IMR-90 (cell line): ENCODE measurements at regions not wholly inside any gene's neighbourhood (a gene's known extent, or its start where the extent isn't known, plus 50 kb on each side); places are given as distances from the start of the nearest gene placed in this dataset.

Experiments
- ATAC-seq: fragments of 200-7000 bp; cut with Tn5 transposase; 2 replicates; pipeline ENCODE4 v1.9.1; 2020; ENCODE audit warnings: low read depth, mild to moderate bottlenecking, moderate library complexity
- BruUV-seq: library from RNA; stranded (reverse); fragments of 400-500 nt; replicated peaks from 2 replicates; lab custom pipeline; 2021; lab: Mats Ljungman, UMichigan
- CTCF ChIA-PET: fragments of 300-600 bp; formaldehyde crosslinking; extraction: SDS; loops from one replicate; lab custom pipeline; 2021; ENCODE audit warnings: antibody characterized with exemption; lab: Yijun Ruan, JAX
- POLR2A ChIA-PET: fragments of 300-600 bp; sonication (Branson Sonifier 250); formaldehyde crosslinking; loops from one replicate; lab custom pipeline; 2022; ENCODE audit warnings: antibody characterized with exemption; ENCODE audit not compliant: unreplicated experiment; lab: Charles Lee
- DNase-seq: peaks from one replicate; pipeline ENCODE4 v3.0.0; 2013
- H2AFZ ChIP-seq: replicated peaks from 2 replicates; pipeline ENCODE3; 2013; ENCODE audit warnings: low read length, mild to moderate bottlenecking; ENCODE audit not compliant: poor library complexity
- H2AK5ac ChIP-seq: 2 replicates; pipeline ENCODE4 v1.6.1; 2013; ENCODE audit warnings: low read depth, low read length, inconsistent platforms
- H2AK9ac ChIP-seq: replicated peaks from 2 replicates; pipeline ENCODE3; 2013; ENCODE audit warnings: mild to moderate bottlenecking, low read depth, low read length, moderate library complexity; ENCODE audit not compliant: poor library complexity
- H2BK120ac ChIP-seq: 2 replicates; pipeline ENCODE4 v1.6.1; 2013; ENCODE audit warnings: low read depth, low read length, inconsistent platforms
- H2BK15ac ChIP-seq: 3 replicates; pipeline ENCODE4 v1.6.1; 2013; ENCODE audit warnings: low read depth, low read length, inconsistent platforms
- H2BK20ac ChIP-seq: 2 replicates; pipeline ENCODE4 v1.6.1; 2013; ENCODE audit warnings: low read depth, mild to moderate bottlenecking, inconsistent platforms, low read length, moderate library complexity
- H2BK5ac ChIP-seq: 2 replicates; pipeline ENCODE4 v1.6.1; 2013; ENCODE audit warnings: mild to moderate bottlenecking, low read depth, low read length, inconsistent platforms; ENCODE audit not compliant: poor library complexity, severe bottlenecking
- H3K14ac ChIP-seq: replicated peaks from 2 replicates; pipeline ENCODE4 v1.6.1; 2013; ENCODE audit warnings: low read depth, low read length, inconsistent platforms
- H3K18ac ChIP-seq: 2 replicates; pipeline ENCODE4 v1.6.1; 2013; ENCODE audit warnings: low read depth, low read length, control low read depth
- H3K23ac ChIP-seq: 2 replicates; pipeline ENCODE4 v1.6.1; 2013; ENCODE audit warnings: low read depth, low read length, inconsistent platforms
- H3K27ac ChIP-seq: 2 replicates; pipeline ENCODE4 v1.5.1; 2013; ENCODE audit warnings: mild to moderate bottlenecking, control low read depth, low read length; ENCODE audit not compliant: insufficient read depth
- H3K27me3 ChIP-seq: 2 replicates; pipeline ENCODE4 v1.6.1; 2013; ENCODE audit warnings: low read length; ENCODE audit not compliant: control insufficient read depth, insufficient read depth
- H3K36me3 ChIP-seq: 2 replicates; pipeline ENCODE4 v1.6.1; 2013; ENCODE audit warnings: low read length, mixed read lengths; ENCODE audit not compliant: control insufficient read depth, insufficient read depth
- H3K4ac ChIP-seq: 2 replicates; pipeline ENCODE4 v1.6.1; 2013; ENCODE audit warnings: low read depth, low read length, inconsistent platforms
- H3K4me1 ChIP-seq: 2 replicates; pipeline ENCODE4 v1.6.1; 2013; ENCODE audit warnings: low read length, mixed read lengths; ENCODE audit not compliant: control insufficient read depth, insufficient read depth
- H3K4me2 ChIP-seq: 2 replicates; pipeline ENCODE4 v1.6.1; 2013; ENCODE audit warnings: low read depth, mild to moderate bottlenecking, control low read depth, low read length, moderate library complexity
- H3K4me3 ChIP-seq: 2 replicates; pipeline ENCODE4 v1.5.1; 2013; ENCODE audit warnings: low read depth, mild to moderate bottlenecking, control low read depth, low read length, moderate library complexity; ENCODE audit not compliant: insufficient read depth
- H3K56ac ChIP-seq: 2 replicates; pipeline ENCODE4 v1.6.1; 2013; ENCODE audit warnings: low read length, inconsistent platforms; ENCODE audit not compliant: insufficient read depth; ENCODE audit errors: extremely low read depth
- H3K79me1 ChIP-seq, 2 experiments: 2 replicates each; pipeline ENCODE4 v1.6.1; 2013; ENCODE audit warnings: low read length in 2 of 2, inconsistent platforms in 1 of 2, low read depth in 1 of 2
- H3K9ac ChIP-seq: 2 replicates; pipeline ENCODE4 v1.6.1; 2013; ENCODE audit warnings: low read depth, low read length, control low read depth
- H3K9me1 ChIP-seq: 2 replicates; pipeline ENCODE4 v1.6.1; 2013; ENCODE audit warnings: low read length, inconsistent platforms; ENCODE audit not compliant: insufficient read depth
- H3K9me3 ChIP-seq: 2 replicates; pipeline ENCODE4 v1.6.1; 2013; ENCODE audit warnings: low read length; ENCODE audit not compliant: control insufficient read depth, insufficient read depth
- H4K20me1 ChIP-seq: 2 replicates; pipeline ENCODE4 v1.6.1; 2013; ENCODE audit warnings: low read length, inconsistent platforms; ENCODE audit not compliant: insufficient read depth
- H4K5ac ChIP-seq: 2 replicates; pipeline ENCODE4 v1.6.1; 2013; ENCODE audit warnings: mild to moderate bottlenecking, low read depth, low read length, control low read depth
- H4K8ac ChIP-seq, 2 experiments: 2 replicates each; pipeline ENCODE4 v1.6.1; 2013; ENCODE audit warnings: low read depth in 2 of 2, low read length in 2 of 2, control low read depth in 1 of 2, inconsistent platforms in 1 of 2
- H4K91ac ChIP-seq: 2 replicates; pipeline ENCODE4 v1.6.1; 2013; ENCODE audit warnings: low read depth, low read length, inconsistent platforms; ENCODE audit not compliant: insufficient read depth
- FOS ChIP-seq: fragments of 150-350 bp; IDR thresholded peaks from 2 replicates; pipeline ENCODE4 v1.6.1; 2016; ENCODE audit warnings: low read depth, low read length
- NFE2L2 ChIP-seq: fragments of 150-350 bp; IDR thresholded peaks from 2 replicates; pipeline ENCODE4 v1.6.1; 2016; ENCODE audit warnings: low read depth, mild to moderate bottlenecking, low read length
- RCOR1 ChIP-seq: IDR thresholded peaks from 2 replicates; pipeline ENCODE4 v1.6.1; 2012; ENCODE audit warnings: mild to moderate bottlenecking, low read length, improper control_type of control experiment; ENCODE audit not compliant: insufficient replicate concordance
- RFX5 ChIP-seq: IDR thresholded peaks from 2 replicates; pipeline ENCODE4 v1.8.0; 2012; ENCODE audit warnings: low read depth, mild to moderate bottlenecking, low read length, moderate library complexity
- WGBS, 2 experiments: methylation state at CpG; one replicate each; pipeline versions ENCODE4 v1.1.5 to v1.1.7; 2013; ENCODE audit warnings: missing lambda C conversion rate in 2 of 2; ENCODE audit not compliant: insufficient read length in 1 of 2; ENCODE audit errors: extremely low coverage in 2 of 2; 5-methylcytosine and 5-hydroxymethylcytosine counted together
- dilution Hi-C: fragments of 300-500 bp; cut with HindIII; formaldehyde crosslinking; loops from one replicate; pipeline ENCODE4 v1.14.3; 2018; ENCODE audit warnings: low sequenced_read_pairs; ENCODE audit not compliant: unreplicated experiment
- in situ Hi-C: fragments of 300-500 bp; cut with MboI; formaldehyde crosslinking; loops from 3 replicates; pipeline ENCODE4 v1.14.3; 2019; ENCODE audit warnings: low sequenced_read_pairs, inconsistent platforms, mixed read lengths
- intact Hi-C: fragments of 100-400 bp; cut with micrococcal nuclease; formaldehyde crosslinking; loops from 2 replicates; pipeline ENCODE4 v1.10.0; 2022
- TF ChIP-seq, protein P1 (sequence below): conservative IDR thresholded peaks from 2 replicates; pipeline ENCODE4 v1.5.1; 2012; ENCODE audit warnings: mild to moderate bottlenecking, low read depth, low read length, improper control_type of control experiment

GRCh38 chr4:35138449-35138848 is 1105.9 kb downstream of the ARAP2 start:
- Histone ChIP-seq H3K56ac (no peak overlapping the region), H3K4ac (no peak overlapping the region), H4K5ac (no peak overlapping the region), H3K27ac (no peak overlapping the region), H3K4me3 (no peak overlapping the region), H3K9me3 (peaks cover 8% of the 10 kb centered on the region), H3K23ac (no peak overlapping the region), H2BK15ac (no peak overlapping the region), H3K9me1 (no peaks in the 10 kb centered on the region), H2BK5ac (no peak overlapping the region), H3K36me3 (no peaks in the 10 kb centered on the region), H2AFZ (no peak overlapping the region), H3K27me3 (no peaks in the 10 kb centered on the region), H3K79me1 (no peaks in the 10 kb centered on the region), H4K20me1 (no peaks in the 10 kb centered on the region), H2AK9ac (no peak overlapping the region), H3K14ac (no peak overlapping the region), H3K18ac (no peak overlapping the region), H3K4me2 (no peak overlapping the region), H4K8ac (no peak overlapping the region), H2AK5ac (no peak overlapping the region), H4K91ac (no peak overlapping the region), H3K9ac (no peak overlapping the region), H2BK20ac (no peak overlapping the region), H2BK120ac (no peak overlapping the region), H3K4me1 (no peaks in the 10 kb centered on the region)
- WGBS, 2 experiments, result 20% methylated on average over 1 of the region's 2 CpGs; no CpG with 5 or more reads in 1 of the 2 experiments
- DNase-seq (no peak), ATAC-seq (no peak)
- ChIA-PET POLR2A (no interaction called here), CTCF (no interaction called here)
- TF ChIP-seq RFX5 (no peak), NFE2L2 (no peak), FOS (no peak), RCOR1 (no peak)
- TF ChIP-seq, protein P1, sequence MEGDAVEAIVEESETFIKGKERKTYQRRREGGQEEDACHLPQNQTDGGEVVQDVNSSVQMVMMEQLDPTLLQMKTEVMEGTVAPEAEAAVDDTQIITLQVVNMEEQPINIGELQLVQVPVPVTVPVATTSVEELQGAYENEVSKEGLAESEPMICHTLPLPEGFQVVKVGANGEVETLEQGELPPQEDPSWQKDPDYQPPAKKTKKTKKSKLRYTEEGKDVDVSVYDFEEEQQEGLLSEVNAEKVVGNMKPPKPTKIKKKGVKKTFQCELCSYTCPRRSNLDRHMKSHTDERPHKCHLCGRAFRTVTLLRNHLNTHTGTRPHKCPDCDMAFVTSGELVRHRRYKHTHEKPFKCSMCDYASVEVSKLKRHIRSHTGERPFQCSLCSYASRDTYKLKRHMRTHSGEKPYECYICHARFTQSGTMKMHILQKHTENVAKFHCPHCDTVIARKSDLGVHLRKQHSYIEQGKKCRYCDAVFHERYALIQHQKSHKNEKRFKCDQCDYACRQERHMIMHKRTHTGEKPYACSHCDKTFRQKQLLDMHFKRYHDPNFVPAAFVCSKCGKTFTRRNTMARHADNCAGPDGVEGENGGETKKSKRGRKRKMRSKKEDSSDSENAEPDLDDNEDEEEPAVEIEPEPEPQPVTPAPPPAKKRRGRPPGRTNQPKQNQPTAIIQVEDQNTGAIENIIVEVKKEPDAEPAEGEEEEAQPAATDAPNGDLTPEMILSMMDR, result no peak
- in situ Hi-C loops, result no loop called here
- BruUV-seq, result no TSS peak
- dilution Hi-C loops, result no loop called here
- intact Hi-C loops, result no loop called here
